HepG2 (cell line): ENCODE measurements at regions not wholly inside any gene's neighbourhood (a gene's known extent, or its start where the extent isn't known, plus 50 kb on each side); places are given as distances from the start of the nearest gene placed in this dataset.

ENCODE experiments used
- AKNA ChIP-seq: sonication (generic); formaldehyde crosslinking; IDR thresholded peaks from 2 replicates; pipeline ENCODE4 v1.4.0; 2020; ENCODE audit warnings: missing genetic modification reagents, borderline replicate concordance
- FOXP4 ChIP-seq: sonication (generic); formaldehyde crosslinking; IDR thresholded peaks from 2 replicates; pipeline ENCODE4 v1.4.0; 2020; ENCODE audit warnings: missing genetic modification reagents
- HNRNPL ChIP-seq: fragments of 200-400 bp; formaldehyde crosslinking; IDR thresholded peaks from 2 replicates; pipeline ENCODE4 v1.6.1; 2017; ENCODE audit warnings: mild to moderate bottlenecking, low read depth, low read length
- KDM1A ChIP-seq: IDR thresholded peaks from 2 replicates; pipeline ENCODE4 v1.6.1; 2016; ENCODE audit warnings: missing compliant biosample characterization
- MXD3 ChIP-seq: IDR thresholded peaks from 2 replicates; pipeline ENCODE4 v1.6.1; 2016; ENCODE audit warnings: mild to moderate bottlenecking, missing biosample characterization, missing genetic modification reagents
- POLR2G ChIP-seq: fragments of 200-400 bp; formaldehyde crosslinking; IDR thresholded peaks from 2 replicates; pipeline ENCODE4 v1.6.1; 2018; ENCODE audit warnings: mild to moderate bottlenecking, low read depth, low read length, moderate library complexity
- RAD51 ChIP-seq: fragments of 450-650 bp; IDR thresholded peaks from 2 replicates; pipeline ENCODE4 v1.6.1; 2016; ENCODE audit warnings: borderline replicate concordance
- RCOR2 ChIP-seq: IDR thresholded peaks from 2 replicates; pipeline ENCODE4 v1.6.1; 2016; ENCODE audit warnings: missing biosample characterization, missing genetic modification reagents
- RFX5 ChIP-seq: IDR thresholded peaks from 2 replicates; pipeline ENCODE4 v1.6.1; 2011; ENCODE audit warnings: low read depth, low read length, improper control_type of control experiment
- SP140L ChIP-seq: sonication (generic); formaldehyde crosslinking; IDR thresholded peaks from 2 replicates; pipeline ENCODE4 v1.4.0; 2020; ENCODE audit warnings: missing genetic modification reagents, borderline replicate concordance
- ZBTB7B ChIP-seq: sonication (generic); formaldehyde crosslinking; IDR thresholded peaks from 2 replicates; pipeline ENCODE4 v1.4.0; 2020; ENCODE audit warnings: missing genetic modification reagents
- ZC3H13 ChIP-seq: sonication (generic); formaldehyde crosslinking; IDR thresholded peaks from 2 replicates; pipeline ENCODE4 v1.8.1; 2023; ENCODE audit warnings: mild to moderate bottlenecking, missing genetic modification reagents, moderate library complexity
- ZHX2 ChIP-seq, 2 experiments: sonication (generic) in 1 of 2; formaldehyde crosslinking in 1 of 2; IDR thresholded peaks; 2 replicates each; pipeline versions ENCODE4 v1.6.1 to v1.9.0; 2014 to 2022; ENCODE audit warnings: antibody characterized with exemption in 1 of 2, borderline replicate concordance in 1 of 2, inconsistent platforms in 1 of 2, low read depth in 1 of 2, missing genetic modification reagents in 1 of 2
- ZNF205 ChIP-seq: IDR thresholded peaks from 2 replicates; pipeline ENCODE4 v1.6.1; 2018; ENCODE audit warnings: missing biosample characterization, missing genetic modification reagents
- ZNF446 ChIP-seq: sonication (generic); formaldehyde crosslinking; IDR thresholded peaks from 2 replicates; pipeline ENCODE4 v1.5.0; 2020; ENCODE audit warnings: mild to moderate bottlenecking, missing genetic modification reagents
- ZNF772 ChIP-seq: sonication (generic); formaldehyde crosslinking; IDR thresholded peaks from 2 replicates; pipeline ENCODE4 v1.5.0; 2020; ENCODE audit warnings: mild to moderate bottlenecking, missing genetic modification reagents

- TF ChIP-seq SP140L (no peak), FOXP4 (CRISPR knock-in tag) (no peak; the same call in 1 of the 2 replicates), RCOR2 (CRISPR knock-in tag) (peak; percentile 35; the same call in 1 of the 2 replicates), POLR2G (no peak), ZNF205 (CRISPR knock-in tag) (no peak; the same call in 1 of the 2 replicates), RFX5 (no peak), ZNF772 (CRISPR knock-in tag) (peak; percentile 36; the same call in 1 of the 2 replicates), ZC3H13 (peak; percentile 73; the same call in 1 of the 2 replicates), MXD3 (no peak), ZBTB7B (CRISPR knock-in tag) (peak; percentile 55; the same call in 1 of the 2 replicates), HNRNPL (peak; percentile 87), RAD51 (no peak), ZNF446 (no peak), KDM1A (CRISPR knock-in tag) (no peak; the same call in 1 of the 2 replicates), ZHX2 (IDR thresholded peaks at IDR 0.05; ENCODE audit: low read depth) (peak; percentile 60; the same call in 1 of the 2 replicates), ZHX2 (CRISPR knock-in tag; IDR thresholded peaks at IDR 0.05; ENCODE audit: borderline replicate concordance) (no peak), AKNA (CRISPR knock-in tag) (no peak)
Measured at GRCh38 chr16:14345512-14346115, 274.5 kb downstream of the MRTFB start (continued).
